Glutamatergic neuron (in vitro differentiated cells): ENCODE measurements at regions not wholly inside any gene's neighbourhood (a gene's known extent, or its start where the extent isn't known, plus 50 kb on each side); places are given as distances from the start of the nearest gene placed in this dataset.

Experiments used
- DNase-seq: peaks from one replicate; pipeline ENCODE4 v3.0.0; 2022
- H3K27ac Mint-ChIP-seq: one replicate; pipeline ENCODE4 v1.8.0; 2020; ENCODE audit warnings: mild to moderate bottlenecking, mixed read lengths, inconsistent platforms; ENCODE audit not compliant: unreplicated experiment
- H3K27me3 Mint-ChIP-seq: one replicate; pipeline ENCODE4 v1.8.0; 2020; ENCODE audit warnings: mild to moderate bottlenecking, moderate library complexity, mixed read lengths, inconsistent platforms; ENCODE audit not compliant: unreplicated experiment
- H3K36me3 Mint-ChIP-seq: one replicate; pipeline ENCODE4 v1.8.0; 2020; ENCODE audit warnings: mild to moderate bottlenecking, mixed read lengths, inconsistent platforms; ENCODE audit not compliant: unreplicated experiment
- H3K4me1 Mint-ChIP-seq: one replicate; pipeline ENCODE4 v1.8.0; 2020; ENCODE audit warnings: mild to moderate bottlenecking, low read depth, mixed read lengths, inconsistent platforms; ENCODE audit not compliant: unreplicated experiment
- H3K4me3 Mint-ChIP-seq: one replicate; pipeline ENCODE4 v1.8.0; 2020; ENCODE audit warnings: mild to moderate bottlenecking, mixed read lengths, inconsistent platforms; ENCODE audit not compliant: unreplicated experiment
- H3K9me3 Mint-ChIP-seq: one replicate; pipeline ENCODE4 v1.8.0; 2020; ENCODE audit warnings: mild to moderate bottlenecking, moderate library complexity, mixed read lengths, inconsistent platforms; ENCODE audit not compliant: unreplicated experiment
- TF ChIP-seq, protein P1 (sequence below): fragments of 200-600 bp; sonication (generic); IDR thresholded peaks from one replicate; pipeline ENCODE4 v1.5.0; 2021; ENCODE audit not compliant: partially characterized antibody, unreplicated experiment

DNA sequence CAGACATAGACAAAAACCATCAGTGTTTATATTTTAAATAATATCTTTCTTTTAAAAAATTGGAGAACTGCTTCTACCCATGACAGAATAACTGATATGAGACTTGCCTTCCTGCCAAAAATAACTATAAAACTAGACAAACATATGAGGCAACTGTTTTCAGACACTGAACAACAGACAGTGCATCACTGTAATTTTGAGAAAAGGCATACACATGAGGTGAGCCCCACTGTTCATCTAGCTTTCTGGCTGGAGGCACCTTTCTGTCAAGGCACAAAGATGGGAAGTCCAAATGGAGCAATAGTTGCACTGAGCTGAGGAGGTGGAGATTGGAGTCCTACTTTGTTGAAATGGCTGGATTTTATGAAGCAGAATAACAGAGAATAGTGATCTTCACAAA lies 71.9 kb upstream of the ZNF507 start:
- H3K27me3 Mint-ChIP-seq = peaks cover 1% of the 10 kb centered on the region
- TF ChIP-seq, protein P1, sequence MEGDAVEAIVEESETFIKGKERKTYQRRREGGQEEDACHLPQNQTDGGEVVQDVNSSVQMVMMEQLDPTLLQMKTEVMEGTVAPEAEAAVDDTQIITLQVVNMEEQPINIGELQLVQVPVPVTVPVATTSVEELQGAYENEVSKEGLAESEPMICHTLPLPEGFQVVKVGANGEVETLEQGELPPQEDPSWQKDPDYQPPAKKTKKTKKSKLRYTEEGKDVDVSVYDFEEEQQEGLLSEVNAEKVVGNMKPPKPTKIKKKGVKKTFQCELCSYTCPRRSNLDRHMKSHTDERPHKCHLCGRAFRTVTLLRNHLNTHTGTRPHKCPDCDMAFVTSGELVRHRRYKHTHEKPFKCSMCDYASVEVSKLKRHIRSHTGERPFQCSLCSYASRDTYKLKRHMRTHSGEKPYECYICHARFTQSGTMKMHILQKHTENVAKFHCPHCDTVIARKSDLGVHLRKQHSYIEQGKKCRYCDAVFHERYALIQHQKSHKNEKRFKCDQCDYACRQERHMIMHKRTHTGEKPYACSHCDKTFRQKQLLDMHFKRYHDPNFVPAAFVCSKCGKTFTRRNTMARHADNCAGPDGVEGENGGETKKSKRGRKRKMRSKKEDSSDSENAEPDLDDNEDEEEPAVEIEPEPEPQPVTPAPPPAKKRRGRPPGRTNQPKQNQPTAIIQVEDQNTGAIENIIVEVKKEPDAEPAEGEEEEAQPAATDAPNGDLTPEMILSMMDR = no peak
- H3K27ac Mint-ChIP-seq = no peak overlapping the region
- no peak overlapping the region for H3K4me3 Mint-ChIP-seq
- no peaks in the 10 kb centered on the region for H3K9me3 Mint-ChIP-seq
- no peak for DNase-seq
- no peaks in the 10 kb centered on the region for H3K36me3 Mint-ChIP-seq
- no peaks in the 10 kb centered on the region for H3K4me1 Mint-ChIP-seq

DNA sequence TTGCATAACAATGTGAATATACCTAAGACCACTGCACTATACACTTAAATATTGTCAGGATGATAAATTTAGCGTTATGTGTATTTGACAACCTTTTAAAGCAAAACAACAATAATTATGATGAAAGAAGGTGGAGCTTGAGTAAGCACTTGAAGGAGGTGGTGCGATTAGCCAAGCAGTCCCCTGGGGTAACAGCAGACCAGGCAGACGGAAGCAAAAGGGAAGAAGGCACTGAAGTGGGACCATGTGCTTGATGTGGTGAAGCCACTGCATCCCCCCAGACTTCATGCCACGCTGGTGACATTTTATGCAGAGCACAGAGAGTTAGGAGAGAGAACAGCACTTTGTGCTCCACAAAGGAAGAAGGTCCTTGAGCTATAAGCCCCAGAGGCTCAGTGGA lies 58.3 kb upstream of the ZNF507 start:
- Mint-ChIP-seq H3K9me3 (no peaks in the 10 kb centered on the region), H3K27ac (no peak overlapping the region), H3K4me1 (peaks cover 10% of the 10 kb centered on the region), H3K4me3 (no peak overlapping the region), H3K27me3 (peaks cover 2% of the 10 kb centered on the region), H3K36me3 (no peaks in the 10 kb centered on the region)
- TF ChIP-seq, protein P1 = no peak
- DNase-seq = no peak

DNA sequence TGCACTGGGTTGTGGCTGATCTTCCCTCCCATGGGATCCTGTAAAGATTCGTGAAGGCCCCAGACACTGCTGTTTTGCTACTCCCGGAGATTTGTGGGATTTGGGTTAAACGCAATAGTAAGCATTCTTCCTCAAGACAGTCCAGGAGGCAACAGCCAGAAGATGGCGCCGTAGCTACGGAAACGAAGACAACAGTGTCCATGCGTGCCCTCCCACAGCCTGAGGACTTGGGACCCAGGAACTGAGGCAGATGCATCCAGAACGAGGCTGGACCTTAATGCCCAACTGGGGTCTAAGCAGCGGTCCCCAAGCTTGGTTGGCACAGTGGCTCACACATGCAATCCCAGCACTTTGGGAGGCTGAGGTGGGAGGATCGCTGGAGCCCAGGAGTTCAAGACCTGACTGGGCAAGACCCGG lies 57.6 kb upstream of the ZNF507 start:
- no peaks in the 10 kb centered on the region for H3K36me3 Mint-ChIP-seq
- no peaks in the 10 kb centered on the region for H3K9me3 Mint-ChIP-seq
- TF ChIP-seq, protein P1 = no peak
- no peak overlapping the region for H3K4me3 Mint-ChIP-seq
- peaks cover 4% of the 10 kb centered on the region for H3K27me3 Mint-ChIP-seq
- peaks cover 17% of the 10 kb centered on the region for H3K4me1 Mint-ChIP-seq
- H3K27ac Mint-ChIP-seq = no peak overlapping the region
- peak; percentile 72 for DNase-seq

DNA sequence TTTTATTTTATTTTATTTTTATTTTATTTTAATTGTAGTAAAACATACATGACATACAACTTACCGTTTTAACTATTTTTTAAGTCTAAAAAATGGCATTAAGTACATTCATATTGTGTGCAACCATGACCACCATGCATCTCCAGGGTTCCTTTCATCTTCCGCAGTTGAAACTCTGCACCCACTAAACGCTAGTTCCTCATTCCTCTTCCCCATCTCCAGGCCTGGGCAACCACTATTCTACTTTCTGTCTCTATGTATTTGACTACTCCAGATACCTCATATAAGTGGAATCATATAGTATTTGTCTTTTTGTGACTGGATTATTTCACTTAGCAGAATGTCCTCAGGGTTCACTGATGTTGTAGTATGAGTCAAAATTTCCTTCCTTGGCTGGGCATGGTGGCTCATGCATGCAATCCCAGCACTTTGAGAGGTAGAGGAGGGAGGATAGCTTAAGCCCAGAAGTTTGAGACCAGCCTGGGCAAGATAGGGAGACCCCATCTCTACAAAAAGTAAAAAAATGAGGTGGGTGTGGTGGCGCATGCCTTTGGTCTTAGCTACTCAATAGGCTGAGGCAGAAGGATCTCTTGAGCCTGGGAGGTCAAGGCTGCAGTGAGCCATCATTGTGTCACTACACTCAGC lies 55.7 kb upstream of the ZNF507 start:
- Mint-ChIP-seq H3K4me1 (peaks cover 24% of the 10 kb centered on the region), H3K27me3 (peaks cover 4% of the 10 kb centered on the region), H3K27ac (no peak overlapping the region), H3K9me3 (no peaks in the 10 kb centered on the region), H3K36me3 (no peaks in the 10 kb centered on the region), H3K4me3 (no peak overlapping the region)
- TF ChIP-seq, protein P1 = no peak
- no peak for DNase-seq

DNA sequence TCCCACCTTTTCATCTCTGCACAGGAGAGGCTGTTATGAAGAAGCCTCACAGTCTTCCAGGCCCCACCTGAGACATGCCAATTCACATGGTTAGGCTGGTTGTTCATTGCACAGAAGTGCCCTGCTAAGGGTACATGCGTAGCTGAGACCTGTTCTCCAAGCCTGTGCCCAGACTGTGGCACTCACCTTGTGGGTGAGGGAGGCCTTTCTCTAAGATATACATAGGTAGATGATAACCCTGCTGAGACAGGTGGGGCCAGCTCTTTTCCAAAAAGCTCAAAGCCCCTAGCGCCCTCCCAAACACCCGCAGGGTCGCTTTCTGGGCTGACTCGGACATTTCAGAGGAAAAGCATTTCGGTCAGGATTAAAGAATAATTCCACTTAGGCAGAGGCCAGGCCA lies 53.5 kb upstream of the ZNF507 start:
- Mint-ChIP-seq H3K27me3 (peaks cover 4% of the 10 kb centered on the region), H3K4me3 (no peak overlapping the region), H3K4me1 (peaks cover 24% of the 10 kb centered on the region), H3K36me3 (no peaks in the 10 kb centered on the region), H3K27ac (no peak overlapping the region), H3K9me3 (no peaks in the 10 kb centered on the region)
- no peak for DNase-seq
- TF ChIP-seq, protein P1 = no peak
